HG02885 (cell line): ENCODE measurements at regions not wholly inside any gene's neighbourhood (a gene's known extent, or its start where the extent isn't known, plus 50 kb on each side); places are given as distances from the start of the nearest gene placed in this dataset.

Experiments
- ATAC-seq: cut with Tn5 transposase; IDR thresholded peaks from one replicate; pipeline ENCODE4 v1.9.1; 2021; ENCODE audit warnings: mild to moderate bottlenecking; ENCODE audit not compliant: unreplicated experiment, poor library complexity

DNA sequence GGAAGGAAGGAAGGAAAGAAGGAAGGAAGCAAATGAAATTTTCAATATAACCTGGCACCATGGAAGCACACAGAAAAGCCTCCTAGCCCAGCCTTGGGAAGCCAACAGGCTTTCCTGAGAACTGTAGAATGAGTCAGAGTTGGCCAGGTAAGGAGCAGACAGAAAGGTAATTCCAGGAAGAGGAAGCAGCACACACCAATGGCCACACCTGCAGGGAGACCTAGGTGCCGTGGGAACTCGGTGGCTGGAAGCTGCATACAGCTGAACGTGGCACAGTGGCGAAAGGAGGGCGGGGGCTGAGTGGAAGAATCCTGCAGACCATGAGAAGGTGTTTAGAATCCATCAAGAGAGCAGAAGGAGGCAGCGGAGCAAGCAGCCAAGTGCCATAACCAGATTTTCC is 224.8 kb upstream of the RREB1 start:
- no peak for ATAC-seq

DNA sequence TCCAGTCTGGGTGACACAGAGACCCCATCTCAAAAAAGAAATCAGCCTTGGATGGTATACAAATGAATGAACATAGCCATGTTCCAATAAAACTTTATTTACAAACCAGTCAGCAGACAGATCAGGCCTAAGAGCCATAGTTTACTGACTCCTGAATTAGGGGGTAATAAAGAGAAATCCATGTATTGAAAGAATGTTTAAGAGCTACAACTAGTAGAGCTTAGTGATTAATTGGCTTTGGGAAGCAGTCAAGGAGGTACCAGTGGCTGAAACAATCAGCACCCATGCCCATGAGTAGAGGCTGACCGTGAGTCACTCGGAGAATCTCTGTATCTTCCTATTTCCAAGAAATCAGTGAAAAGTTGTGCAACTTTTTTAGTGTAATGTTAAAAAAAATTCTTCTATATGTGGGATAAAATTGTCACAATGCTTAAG is 223.6 kb upstream of the RREB1 start:
- no peak for ATAC-seq

DNA sequence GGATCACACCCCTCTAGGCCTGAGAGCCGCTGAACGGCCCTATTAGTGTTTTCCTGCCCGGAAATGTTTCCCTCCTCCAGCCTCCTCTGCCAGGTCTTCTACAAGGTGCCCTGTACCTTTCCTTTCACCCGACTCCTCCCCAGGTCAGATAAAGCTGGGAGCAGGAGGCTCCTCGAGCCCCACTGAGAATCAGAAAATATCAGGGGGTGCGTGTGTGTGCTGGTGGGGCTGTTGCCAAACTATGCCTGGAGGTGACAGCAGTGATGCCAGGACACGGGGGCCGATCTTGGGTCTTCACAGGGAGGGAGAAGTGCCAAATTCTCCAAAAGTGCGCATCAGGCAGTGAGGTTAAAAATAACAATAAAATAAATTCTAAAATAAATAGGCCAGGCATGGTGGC is 222.8 kb upstream of the RREB1 start:
- no peak for ATAC-seq

DNA sequence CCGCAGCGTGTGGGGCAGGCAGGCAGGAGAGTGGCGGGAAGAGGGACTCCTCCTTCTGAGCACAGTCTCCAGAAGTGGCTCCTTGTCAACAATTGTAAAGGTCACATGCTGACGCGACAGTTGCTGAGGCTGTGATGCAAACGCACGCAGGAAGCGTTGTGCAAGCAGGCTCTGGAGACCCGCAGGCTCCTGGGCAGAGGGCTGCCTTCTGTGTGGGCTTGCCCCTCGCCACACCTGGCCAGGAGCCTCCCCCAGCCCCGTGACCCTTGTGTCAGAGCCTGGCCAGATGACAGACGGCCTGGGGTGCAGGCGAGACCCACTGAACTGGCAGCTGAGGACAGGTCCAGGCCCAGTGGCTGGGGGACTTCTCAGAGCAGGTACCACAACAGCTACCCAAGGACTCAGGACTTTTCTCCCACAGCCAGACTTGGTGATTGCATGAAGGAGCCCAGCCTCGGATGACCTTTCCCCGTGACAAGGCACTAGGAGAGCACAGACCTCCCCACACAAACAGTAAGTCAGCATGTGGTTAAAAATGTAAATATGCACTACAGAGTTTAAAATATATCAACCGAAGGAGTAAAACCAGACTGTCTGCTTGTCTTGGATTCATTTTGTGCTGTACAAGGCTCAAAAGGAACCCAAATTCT is 222.1 kb upstream of the RREB1 start:
- ATAC-seq = no peak

DNA sequence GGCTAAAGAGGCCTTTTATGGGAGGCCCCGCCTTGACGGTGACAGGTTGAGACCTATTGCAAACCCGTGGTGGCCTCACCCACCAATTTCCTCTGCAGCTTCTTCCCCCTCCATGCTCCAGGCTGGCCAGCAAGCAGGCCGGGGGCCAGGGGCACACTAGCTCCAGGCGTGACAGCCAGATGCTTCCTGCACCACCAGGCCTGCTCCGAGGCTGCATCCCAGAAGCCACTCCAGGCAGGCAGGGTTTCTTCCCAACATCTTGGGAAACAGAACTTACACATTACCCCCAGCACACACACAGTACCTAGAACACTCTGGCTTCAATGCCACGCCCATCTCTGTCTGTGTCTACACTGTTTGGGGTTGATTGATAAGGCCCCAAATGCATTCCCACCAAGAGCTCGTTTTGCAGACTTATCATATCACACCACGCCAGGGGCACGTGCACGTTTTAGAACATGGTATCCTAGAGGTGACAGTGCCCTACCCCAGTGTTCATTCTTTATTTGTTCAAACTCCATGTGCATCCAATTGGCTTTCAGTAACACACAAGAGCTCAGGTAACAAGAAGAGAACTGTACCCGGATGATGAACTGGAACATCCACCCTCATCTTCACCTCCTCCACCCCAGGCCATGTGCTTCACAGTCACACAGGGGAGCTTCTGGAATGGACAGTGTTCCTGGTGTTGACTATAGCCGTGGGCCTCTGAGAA is 221.4 kb upstream of the RREB1 start:
- ATAC-seq = no peak

DNA sequence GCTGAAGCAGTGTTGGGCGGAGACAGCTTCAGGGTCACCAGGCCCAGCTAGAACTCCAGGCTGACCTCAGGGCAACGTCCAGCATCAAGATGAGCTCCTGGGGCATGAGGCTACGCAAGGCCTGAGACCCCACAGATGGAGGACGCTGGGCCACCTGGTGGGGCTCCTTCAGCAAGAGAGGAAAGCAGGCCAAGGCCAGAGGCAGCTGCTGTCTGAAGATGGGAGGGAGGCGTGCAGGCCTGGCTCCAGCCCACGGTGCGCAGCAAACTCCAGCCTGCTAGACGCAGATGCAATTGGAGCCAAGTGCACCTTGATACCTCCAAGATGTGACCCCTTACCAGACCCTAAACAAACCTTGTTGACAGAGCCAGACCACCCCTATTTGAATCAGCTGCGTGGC is 220.9 kb upstream of the RREB1 start:
- no peak for ATAC-seq

DNA sequence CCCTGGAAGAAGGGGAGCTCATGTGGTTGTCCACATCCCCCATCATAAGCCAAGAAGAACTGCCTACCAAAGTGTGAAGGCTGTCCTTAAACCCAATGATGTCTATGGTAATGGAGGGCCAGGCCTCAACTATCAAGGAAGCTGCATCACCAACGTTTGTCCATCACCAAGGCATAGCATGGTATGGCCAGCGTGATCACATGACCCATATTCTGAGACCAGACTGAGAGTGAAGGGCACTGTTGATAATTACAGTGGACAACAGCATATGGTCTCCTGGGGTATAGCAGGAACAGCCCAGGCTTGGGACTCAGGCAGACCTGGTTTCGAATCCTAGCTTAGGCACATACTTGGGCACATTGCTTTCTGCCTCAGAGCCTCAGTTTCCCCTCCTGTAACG is 218.2 kb upstream of the RREB1 start:
- ATAC-seq = no peak

DNA sequence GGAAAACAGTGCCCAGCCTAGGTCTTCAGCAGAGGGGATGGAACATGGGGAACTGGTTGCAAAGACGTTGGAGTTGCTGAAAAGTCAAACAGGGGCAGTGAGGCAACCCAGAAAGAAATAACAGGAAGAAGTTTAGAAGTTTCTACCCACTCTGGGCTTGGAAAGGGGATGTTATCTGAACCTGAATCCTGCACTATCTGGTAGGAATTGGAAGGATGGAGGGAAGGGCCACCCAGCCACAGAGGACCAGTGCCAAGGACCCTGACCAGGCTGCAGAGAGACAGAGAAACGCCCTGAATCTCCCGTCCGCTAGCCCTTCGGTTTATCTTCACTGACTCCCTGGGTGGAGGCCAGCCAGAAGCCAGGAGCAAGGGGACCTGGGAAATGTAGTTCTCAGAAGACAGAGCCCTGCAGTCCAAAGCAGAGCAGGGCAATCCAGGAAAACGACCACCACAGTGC is 217.3 kb upstream of the RREB1 start:
- no peak for ATAC-seq

DNA sequence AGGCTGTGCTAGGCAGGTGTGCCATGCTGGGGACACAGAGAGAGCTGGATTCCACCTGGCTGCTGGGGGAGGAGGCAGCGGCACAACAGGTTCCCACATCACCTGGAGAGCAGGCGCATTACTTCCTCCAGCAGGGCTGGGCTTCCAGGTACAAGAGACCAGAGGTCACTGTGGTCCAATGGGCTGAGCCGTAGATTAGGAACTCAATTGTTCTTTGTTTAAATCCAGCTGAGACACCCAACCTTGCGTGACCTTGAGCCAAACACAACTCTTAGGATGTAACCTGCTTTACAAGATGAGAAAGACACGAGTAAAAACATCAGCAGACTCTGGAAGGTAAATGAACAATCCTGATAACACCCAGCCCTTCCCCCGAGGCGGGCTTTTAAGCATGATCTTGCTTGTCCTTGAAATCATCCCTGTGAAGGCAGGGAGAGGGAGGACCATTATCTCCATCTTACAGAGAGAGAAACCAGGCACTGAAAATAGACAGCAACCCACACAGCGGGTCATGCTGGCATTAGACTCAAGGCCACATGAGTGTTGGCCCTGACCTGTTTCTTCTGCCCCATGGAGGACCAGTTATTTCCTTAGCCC is 216.5 kb upstream of the RREB1 start:
- no peak for ATAC-seq

DNA sequence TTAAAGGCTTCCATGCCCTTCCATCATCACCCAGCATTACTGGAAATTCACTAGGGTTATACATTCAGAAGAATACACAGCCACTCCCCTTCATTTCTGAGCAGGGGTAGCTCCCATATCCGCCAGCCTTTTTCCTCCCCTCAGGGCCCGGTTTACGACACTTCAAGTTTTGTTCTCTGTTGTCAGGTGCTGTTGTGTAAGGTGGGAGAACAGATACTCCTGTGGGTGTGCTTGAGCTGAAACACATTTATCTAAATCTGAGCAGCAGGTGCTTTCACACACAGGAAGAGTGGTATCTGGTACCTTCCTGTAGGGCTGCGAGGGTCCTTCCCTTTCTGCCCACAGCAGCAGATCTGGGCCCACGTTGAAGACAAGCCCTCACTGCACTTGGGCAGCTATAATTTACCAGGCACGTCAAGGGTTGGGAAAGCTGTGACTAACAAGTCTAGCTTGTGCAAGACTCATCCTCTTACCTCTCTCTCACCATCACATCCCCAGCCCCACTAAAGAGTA is 215.8 kb upstream of the RREB1 start:
- ATAC-seq = no peak

DNA sequence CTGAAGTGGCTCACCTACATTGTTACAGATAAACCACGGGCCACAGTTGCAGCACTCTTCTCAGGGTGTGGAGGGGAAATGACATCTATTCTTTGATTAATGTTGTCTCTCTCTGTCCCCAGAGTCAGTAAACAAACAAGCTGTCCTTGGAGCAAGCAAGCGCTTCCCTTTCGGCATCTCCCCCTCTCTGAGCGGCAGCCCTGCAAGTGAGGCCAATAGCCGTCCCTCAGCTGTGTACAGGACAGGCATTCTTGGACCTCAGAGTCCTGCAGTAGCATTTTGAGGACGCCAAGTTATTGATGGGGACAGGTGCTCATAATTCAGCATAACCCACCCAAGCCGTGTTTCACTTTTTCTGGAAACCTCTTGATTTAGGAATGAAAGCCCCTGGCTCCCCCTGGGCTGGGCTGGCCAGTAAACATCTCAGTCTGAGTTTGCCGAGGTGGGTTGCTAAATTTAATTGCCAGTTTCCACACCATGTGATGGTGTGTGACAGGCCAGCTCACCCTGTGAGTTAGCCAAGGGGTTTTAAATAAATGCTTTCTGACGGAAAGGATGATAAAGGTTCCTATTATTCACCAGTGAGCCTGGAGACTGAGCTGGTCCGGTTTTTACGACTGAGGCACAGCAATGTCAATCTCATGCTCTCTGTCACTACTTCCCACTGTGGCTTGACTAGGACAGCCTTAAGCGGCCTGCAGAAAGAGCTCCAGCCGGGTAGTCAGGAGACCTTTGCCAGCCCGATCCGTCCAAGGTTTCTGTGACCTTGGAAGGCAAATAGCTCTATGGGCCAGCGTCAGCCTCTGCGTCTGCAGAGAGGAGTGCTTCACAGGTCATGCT is 214.8 kb upstream of the RREB1 start:
- no peak for ATAC-seq

DNA sequence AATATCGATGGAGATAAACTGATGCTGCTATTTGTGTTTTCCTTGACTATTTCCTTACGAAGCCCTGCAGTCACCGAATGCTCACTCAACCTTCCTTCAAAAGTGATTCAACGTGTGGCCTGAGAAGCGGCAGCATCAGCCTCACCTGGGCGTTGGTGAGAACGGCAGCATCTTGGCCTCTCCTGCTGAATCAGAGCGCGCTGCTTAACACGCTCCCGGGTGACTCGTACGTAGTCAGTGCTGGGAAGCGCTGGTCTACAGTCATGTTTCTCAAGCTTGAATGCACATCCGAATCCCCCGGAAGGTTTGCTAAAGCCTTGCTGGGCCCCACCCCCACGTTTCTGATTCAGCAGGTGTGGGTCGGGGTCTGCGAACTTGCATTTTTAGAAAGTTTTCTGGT is 214.1 kb upstream of the RREB1 start:
- no peak for ATAC-seq

DNA sequence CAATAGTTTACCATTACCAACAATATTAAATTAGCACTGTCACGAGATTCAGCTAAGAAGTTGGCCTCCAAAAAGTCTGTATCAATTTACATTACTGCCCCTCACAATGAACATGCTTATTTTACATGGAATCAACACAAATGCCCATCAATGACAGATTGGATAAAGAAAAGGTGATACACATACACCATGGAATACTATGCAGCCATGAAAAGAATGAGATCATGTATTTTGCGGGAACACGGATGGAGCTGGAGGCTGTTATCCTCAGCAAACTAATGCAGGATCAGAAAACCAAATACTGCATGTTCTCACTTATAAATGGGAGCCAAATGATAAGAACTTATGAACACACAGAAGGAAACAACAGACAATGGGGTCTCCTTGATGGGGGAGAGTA is 211.8 kb upstream of the RREB1 start:
- no peak for ATAC-seq

DNA sequence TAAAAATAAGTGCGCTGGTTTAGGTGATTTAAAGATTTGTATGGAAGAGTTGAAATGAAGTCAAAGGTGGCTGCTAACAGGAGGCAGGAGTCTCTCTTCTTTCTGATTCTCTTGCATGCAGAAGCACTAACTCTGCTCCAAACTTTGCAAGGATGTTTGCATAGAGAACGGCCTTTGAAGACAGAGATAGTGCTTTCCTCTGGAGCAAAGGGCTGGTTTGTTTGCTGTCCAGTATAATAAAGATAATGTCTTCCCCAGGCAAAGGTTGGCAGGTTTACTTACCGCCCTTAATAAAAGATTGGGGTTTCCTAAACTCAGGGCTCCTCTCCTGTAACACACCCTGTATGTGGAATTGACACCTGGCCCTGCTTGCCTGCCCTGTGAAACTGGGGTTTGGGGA is 210.6 kb upstream of the RREB1 start:
- no peak for ATAC-seq

DNA sequence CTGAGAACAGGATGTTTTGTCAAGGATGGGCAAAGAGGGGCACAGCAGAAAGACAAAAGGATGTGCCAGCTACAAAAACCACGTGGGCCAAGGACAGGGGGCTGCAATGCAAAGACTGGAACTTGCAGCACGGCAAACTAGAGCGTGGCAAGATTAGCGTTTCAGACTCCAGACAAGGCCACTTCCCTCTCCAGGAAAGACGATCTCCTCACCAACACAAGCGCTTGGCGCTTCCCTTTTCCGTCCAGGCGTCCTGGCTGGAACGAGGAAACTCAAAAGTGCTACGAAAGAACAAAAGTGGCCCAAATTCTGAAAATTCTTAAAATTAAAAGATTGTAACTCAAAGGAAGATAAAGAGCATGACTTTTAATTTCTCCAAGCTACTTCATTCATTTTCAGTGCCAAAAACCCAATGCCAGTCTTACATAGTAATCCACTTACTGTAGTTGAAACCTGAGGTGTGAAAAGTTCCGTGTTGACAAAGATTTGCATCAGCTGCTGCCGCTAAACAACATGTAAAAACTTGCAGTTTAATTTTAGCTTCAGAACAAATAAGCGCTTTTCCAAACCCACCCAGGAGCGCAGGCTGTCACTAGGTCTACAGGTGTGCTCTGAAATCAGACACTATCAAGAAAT is 207.1 kb upstream of the RREB1 start:
- no peak for ATAC-seq

DNA sequence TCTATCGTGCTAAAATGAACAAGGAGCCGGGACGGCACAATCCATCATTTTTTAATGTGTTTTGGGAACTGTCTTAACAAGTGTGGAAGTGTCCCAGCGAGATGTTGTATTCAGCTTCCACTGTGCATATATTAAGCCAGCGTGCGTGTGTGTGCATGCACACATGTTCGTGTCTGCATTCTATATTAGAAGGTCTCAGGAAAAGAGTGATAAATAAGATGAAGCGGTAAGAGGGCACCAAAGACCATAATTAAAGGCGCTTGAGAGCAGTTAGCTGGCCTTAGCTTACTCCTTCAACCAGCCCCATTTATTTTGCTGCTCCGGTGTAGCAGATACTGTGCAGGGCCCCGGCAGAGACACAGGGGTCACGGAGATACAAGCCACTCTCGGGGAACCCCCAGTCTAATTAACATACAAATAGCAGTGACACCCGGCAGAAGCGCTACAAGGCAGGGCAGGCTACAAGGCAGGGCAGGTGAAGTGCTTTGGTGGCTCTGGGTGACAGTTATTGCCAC is 206.5 kb upstream of the RREB1 start:
- no peak for ATAC-seq

DNA sequence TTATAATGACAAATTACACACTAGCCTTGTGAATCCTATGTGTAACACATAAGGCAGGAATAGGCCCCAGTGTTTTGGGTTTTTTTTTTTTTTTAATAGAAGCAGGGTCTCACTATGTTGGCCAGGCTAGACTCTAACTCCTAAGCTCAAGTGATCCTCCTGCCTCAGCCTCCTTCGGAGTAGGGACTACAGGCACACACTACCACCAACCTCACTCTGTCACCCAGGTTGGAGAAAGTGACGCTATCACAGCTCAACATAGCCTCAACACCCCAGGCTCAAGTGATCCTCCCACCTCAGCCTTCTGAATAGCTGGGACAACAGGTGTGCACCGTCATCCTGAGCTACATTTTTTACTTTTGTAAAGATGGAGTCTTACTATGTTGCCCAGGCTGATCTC is 205.8 kb upstream of the RREB1 start:
- no peak for ATAC-seq

DNA sequence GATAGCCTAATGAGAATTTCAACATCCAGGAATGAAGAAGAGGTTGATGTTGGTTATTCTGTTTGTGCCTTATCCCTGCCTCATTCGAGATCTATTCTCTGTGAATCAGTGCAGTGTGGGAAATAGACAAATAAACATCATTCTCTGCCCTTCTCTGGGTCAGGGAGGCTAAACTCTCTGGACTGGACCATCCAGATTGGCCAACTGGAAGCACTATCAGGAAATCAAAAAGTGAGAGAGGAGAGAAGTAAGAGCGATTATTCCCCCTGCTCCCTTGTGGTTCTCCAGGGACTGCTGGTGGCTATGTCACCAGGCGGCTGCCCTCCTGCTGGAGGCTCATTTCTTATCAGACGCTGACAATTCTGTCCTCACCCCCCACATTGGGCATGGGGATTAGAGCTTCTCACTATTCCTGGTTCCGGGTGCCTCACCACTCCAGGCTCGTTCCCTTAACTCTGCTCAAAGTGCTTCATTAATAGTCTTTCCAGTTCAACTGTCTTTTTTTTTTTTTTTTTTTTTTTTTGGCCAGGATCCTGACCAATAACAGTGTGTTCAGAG is 201.7 kb upstream of the RREB1 start:
- ATAC-seq = no peak

DNA sequence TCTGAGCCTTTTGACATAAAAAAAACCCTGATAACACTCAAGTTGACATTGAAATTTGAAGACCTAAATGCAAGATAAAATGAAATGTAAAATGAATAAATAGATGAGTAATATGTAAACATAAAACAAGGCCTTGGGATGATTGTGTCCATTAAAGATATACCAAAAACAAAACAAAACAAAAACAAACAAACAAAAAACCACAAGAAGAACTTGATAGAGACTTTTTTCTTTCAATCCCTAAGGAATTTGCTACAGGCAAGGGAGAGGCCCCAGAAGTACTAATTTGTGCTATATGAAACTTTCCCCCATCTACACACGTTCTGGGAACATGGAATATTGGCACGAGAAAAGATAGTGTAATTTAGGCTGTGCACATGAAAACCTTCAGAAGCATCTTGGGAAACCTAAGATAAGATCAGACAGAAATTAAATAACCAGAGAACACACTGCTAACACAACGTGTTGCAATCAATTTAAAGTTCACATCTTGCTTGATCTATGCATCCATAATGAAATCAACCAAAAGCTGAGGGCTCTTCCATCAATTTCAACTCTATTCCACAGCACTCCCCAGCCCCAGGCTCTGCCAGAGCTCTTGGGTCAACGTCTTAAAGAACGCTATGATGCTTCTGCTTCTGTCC is 201.1 kb upstream of the RREB1 start:
- ATAC-seq = no peak
